GM19025 (cell line): ENCODE measurements at regions not wholly inside any gene's neighbourhood (a gene's known extent, or its start where the extent isn't known, plus 50 kb on each side); places are given as distances from the start of the nearest gene placed in this dataset.

Source experiments
- ATAC-seq: cut with Tn5 transposase; IDR thresholded peaks from one replicate; pipeline ENCODE4 v1.9.1; 2021; ENCODE audit warnings: mild to moderate bottlenecking, low read depth, moderate library complexity; ENCODE audit not compliant: unreplicated experiment

DNA sequence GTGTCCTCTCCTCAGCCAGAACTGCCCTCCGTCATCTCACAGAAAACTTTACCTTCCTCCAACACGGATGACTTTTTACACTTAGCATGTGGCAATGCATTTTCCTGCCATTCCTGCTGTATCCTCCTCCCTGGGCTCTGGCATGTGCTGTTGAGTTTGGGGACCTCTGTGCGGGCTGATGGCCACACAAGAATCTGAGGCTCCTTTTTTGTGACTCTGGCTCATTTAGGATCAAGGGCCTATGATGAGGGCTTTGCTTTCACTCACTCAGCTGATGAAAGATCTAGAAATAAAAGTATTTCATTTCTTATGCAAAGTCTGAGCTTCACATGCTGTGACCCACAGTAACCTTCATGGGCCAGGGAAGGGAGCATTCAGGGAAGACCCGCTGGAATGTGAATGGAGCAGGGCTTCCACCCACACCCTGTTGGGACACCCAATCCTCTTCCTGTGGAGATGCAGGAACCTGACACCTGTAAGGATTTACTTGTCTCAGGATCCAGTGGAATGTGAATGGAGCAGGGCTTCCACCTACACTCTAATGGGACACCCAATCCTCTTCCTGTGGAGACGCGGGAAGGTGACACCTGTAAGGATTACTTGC is 500.3 kb upstream of the MKI67 start:
- no peak for ATAC-seq

DNA sequence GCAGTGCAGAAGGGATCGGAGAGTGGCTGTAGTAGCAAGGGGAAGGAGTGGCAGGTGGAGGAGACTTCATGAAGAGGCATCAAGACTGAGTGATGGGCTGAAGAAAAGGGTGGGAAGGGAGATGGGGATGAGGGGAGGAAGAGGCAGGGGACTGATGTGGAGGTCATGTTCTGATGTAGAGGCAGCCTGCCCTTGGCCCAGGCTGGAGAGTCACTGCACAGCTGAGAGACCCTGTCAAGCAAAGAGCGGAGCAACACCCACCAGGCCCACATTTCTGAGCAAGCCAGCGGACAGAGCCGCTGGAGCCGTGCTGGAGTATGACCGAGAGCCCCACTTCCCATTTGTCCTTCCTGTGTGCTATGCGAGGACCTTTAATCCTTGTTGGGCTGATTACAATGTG is 501.6 kb upstream of the MKI67 start:
- no peak for ATAC-seq

DNA sequence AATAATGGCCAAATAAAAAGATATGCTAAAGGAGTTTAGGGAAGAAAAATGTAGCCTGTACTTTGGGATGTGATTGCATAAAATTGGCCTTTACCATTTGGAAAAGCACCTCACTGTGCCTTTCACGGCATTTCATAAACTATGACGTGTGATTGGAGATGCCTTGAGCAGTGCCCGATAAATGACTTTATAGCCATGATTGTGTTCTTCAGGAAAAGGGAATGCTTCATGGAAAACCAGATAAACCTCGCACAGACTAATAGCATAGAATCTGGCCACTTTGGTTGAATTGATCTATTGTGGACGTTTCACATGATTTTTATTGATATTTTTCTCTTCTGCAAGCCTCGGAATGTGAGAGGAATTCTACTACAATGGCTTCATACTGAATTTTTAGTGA is 502.0 kb upstream of the MKI67 start:
- no peak for ATAC-seq

DNA sequence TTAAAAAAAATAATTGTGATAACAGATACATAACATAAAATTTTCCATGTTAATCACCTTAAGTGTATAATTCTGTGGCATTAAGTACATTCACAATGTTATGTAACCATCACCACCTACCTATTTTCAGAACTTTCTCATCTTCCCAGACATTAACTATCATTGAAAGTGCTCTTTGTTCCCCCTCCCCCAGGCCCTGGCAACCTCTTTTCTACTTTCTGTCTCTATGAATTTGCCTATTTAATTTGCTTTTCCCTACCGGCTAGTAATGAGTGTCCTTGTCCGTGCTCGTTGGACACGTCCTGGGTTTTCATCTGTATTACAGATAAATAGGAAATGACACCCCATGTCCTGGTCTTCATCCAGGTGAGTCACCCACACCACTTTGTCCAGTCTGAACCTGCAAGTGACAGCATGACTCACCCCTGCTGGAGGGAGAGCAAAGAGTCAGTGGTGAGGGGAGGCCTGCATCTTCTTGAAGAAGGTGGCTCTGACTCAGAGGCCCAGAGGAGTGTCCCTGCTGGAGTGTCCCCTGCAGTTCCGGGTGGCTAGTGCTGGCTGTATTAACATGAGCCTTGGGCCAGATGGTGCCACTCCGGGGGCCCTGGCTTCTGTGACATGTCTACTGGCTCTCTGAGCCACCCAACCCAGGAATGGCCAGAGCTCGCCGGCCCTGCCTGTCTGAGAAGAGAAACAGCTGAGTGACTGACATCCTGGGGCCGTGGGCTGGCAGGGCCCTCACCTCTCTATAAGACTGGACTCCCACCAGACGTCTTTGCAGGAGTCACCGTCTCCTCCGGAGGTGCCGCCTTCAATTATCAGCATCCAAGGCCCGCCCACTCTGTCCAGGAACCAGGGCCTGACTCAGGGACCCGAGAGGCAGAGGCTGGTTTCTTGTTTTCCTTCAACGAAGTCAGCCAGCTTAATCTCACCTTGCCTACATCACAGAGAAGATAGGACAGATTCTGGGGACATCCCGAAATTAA is 503.2 kb upstream of the MKI67 start:
- no peak for ATAC-seq

DNA sequence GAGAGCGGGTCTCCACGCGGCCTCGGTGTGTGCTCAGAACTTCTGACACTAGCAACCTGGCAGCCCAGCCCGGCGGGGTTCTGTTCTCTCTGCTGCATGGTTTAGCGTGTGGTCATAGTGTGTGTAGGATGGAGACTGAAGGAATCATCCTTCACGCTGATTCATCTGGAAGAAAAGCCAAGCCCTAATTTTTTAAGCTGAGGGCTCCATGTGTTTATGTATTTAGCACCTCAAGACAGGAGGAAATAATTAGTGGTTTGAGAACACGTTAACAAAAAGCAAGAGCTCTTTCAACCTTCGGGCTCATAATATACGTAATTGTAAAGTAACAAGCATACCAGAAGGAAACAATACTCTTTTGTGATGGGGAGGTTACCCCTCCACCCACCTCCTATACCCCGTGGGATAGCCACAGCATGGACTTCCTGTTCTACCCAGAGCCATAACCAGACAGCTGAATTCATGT is 504.6 kb upstream of the MKI67 start:
- ATAC-seq, result no peak

DNA sequence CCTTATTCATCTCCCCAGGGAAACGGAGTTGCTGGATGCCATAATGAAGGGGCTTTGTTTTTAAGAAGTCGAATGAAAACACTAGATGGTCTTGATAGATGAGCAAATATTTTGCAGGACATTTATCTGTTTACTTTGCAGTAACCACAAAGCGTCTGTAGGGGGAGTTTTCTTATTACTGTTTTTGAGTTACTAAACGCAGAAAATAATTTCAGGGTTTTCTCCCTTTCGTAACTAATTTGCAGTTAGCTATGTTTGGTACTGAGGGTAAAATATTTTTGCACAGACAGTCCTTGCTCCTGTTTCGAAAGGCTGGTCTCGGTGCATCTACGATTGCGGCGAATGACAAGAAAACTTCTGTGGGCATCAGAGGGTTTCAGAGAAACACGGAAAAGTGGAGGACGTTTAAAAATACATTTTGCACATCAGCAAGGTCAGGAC is 505.6 kb upstream of the MKI67 start:
- ATAC-seq, result no peak

DNA sequence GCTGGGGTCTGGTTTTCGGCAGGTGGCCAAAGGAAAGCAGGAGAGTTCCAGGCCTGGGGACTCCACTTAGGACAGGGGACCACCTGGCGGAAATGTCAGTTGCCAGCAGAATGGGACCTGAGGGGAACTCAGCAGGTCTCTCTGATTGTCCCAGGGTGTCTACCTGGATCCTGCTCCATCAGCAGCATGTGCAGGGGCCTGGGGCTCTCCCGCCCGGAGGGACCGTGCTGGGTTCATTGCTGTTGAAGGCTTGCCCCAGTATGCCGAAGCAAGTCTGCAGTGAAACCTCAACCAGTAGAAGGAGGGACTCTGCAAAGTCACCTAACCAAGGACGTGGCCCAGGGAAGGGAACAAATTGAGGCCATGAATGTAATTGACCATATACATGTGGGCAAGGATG is 506.5 kb upstream of the MKI67 start:
- no peak for ATAC-seq

DNA sequence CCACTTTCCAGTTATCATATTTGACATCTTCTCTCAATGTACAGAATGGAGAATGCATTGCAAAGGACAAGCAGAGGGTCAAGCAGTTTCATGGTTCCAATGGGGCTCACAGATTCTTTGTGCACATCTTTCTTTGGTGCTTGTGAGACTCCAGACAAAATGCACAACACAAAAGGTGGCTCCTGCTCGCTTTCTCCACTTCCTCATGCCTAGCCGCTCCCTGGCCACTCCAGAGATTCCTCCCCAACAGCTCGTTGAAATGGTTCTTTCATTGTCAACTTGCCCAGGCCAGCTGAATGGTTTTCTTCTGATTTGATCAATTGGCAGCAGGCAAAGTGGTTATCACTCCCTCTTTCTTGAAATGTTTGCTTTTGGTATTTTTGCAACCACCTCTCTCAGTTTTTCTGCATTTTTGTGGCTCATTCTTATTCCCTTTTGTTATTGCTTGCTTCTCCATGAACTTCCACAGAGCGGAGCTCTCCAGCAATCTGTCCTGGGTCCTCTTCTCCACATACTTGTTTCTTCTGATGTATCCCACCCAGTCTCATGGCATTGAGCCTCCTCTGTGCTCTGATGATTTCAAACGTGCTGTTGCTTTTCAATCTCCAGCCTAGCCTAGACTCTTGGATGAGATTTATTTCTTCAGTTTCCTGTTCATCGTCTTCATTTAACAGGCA is 507.8 kb upstream of the MKI67 start:
- ATAC-seq, result no peak

DNA sequence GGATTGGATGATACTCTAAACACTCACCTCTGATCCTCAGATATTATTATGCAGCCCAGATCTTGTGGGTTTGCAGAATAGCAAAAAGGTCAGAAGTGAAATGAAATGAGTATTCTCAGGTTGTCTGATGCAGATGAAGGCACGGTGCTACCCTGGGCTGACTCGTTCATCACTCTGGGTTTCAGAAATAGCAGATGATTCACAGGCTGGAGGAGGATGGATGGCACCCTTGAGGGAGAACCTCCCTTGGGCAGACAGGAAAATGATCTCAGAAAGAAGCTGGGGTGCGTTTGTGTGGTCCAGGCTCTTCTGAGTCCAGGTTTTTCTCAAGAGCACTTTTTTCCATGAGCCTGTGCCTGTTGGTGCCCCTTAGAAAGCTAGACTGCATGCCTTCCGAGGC is 515.8 kb upstream of the MKI67 start:
- ATAC-seq, result no peak

DNA sequence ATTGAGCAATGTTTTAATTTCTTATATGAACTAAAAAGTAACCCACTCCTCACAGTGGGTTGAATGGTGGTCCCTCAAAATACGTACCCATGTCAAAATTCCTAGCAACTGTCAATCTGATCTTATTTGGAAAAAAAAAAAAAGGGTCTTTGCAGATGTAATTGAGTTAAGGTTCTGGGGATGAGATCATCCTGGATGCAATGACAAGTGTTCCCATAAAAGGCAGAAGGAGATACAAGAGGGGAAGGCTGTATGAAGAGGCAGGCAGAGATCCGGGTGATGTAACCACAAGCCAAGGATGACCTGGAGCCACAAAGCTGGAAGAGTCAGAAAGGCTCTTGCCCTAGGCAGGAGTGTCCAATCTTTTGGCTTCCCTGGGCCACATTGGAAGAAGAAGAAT is 516.3 kb upstream of the MKI67 start:
- ATAC-seq, result no peak

DNA sequence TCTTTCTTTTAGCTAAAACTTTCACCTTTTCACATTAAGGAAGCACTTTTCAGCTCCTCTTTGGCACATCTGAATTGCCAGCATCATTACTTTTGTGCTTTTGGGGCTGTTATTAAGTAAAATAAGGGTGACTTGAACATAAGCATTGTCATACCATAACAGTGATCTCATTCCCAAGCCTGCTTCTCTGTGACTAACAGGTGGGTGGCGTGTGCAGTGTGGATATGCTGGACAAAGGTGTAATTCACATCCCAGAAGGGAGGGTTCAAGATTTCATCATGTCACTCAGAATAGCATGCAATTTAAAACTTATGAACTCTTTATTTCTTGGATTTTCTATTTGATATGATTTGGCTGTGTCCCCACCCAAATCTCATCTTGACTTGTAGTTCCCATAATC is 517.4 kb upstream of the MKI67 start:
- no peak for ATAC-seq

DNA sequence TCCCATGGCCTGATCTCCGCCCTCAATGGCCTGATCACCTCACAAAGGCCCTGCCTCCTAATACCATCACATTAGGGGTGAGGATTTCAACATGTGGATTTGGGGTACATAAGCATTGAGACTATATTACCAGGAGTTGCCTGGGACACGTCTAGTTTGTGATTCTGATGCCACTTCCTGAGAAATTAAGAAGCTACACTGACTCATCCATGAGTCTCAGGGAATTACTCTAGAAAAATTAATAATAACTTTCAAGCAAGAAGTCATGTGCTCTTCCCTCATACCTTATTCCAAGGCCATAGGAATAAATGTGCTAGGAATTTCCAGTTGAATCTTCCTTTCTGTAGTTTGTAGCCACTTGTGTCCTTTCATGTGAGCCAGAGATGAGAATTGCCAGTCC is 519.3 kb upstream of the MKI67 start:
- ATAC-seq, result no peak

DNA sequence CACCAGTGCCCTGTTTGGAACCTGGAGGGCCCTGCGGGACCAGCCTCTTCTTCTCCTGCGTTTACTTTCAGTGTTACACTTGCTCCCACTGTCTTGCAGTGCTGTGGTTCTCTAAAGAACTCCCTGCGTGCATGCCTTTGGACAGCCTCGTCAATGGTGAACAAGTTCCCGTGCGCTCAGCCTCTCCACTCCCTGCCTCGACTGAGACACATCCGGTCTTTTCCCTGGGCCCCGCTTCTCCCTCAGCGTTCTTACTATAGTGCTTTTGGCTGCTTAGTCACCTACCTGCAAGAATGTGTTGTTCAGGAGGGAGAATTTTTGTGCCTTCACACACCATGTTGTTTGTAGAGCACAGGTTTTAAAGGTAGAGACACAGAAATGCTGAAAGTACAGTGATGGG is 520.7 kb upstream of the MKI67 start:
- no peak for ATAC-seq

DNA sequence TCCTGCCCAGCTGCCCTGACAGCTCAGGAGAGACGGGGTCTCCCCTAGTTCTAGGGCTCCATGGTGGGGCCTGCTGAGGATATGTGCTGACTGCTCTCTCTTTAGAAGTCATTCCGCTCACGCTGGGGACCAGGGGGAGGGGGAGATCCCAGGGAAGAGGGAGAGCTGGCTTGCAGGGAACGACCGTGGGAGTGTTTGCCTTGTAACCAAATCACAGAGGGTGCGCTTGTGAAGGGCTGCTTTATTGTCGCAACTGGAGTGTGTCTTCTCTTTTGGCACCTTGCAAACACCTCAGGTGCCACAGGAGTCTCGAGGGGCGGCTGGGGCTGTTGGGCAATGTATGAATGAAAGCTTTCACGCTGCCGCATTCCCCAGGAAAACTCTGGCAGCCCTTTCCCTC is 531.3 kb upstream of the MKI67 start:
- ATAC-seq, result no peak

DNA sequence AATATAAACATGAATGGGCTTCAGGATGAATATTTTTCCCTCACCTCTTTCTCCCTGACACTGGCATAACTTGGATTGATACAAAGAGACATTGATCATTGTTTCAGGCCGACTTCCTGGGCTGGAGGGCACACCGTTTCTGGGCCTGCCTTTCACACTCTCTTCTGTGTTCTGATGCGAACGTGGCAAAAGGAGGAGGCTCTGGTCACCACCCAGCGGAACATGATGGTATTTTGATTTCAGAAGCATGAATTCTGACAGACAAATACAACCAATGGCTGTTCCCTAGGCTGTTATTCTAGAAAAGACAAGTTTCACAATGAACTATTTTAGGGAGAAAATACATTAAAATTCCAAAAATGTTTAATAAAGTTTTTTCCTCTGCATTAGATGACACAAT is 534.5 kb upstream of the MKI67 start:
- no peak for ATAC-seq

DNA sequence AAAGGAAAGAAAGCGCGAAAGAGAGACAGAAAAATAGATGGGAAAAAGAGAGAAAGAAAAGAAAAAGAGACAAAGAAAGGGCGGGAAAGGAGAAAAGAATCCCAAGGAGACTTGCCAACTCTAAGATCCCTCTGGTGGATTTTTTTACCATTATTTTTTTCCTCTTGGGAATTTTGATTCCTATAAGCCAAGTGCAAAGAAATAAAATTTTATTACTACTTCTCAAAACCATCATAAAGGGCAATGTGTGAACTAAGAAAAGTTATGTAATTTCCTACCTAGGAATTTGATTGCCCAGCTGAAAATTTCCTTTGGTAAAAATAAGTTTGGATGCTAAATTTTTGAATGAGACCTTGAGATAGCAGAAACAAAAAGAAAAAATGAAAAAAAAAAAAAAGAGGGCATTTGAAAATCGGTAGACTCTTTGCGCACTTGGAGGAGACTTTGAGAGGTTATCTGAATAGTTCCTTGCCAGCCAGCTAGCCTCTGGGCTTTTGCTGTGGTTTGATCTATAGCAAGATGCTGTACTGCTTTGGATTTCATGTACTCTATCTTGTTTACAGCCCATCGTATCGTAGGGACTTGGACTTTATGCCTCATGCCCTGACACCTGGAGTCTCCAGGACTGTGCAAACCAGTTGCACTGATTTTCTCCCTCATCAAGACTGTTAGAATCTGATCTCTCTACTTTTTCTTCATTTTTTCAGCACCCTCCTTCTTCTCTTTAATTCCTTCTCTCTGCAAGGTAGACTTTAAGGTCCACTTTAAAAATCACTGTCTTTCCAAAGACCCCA is 535.4 kb upstream of the MKI67 start:
- no peak for ATAC-seq

DNA sequence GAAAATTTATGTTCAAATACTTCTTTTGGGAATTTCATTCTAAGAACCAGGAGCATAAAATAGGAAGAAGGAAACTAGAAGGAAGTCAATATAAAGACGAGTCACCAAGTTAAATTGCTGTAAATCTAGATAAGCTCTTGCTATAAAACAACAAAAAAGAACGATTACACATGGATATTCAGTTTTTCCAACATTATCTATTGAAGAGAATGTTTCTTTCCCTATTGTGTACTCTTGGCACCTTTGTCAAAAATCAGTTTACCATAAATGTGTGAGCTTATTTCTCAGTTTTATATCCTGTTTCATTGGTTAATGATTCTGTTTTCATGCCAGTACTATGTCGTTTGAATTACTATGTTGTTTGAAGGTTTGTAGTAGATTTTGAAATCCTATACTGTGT is 536.3 kb upstream of the MKI67 start:
- no peak for ATAC-seq

DNA sequence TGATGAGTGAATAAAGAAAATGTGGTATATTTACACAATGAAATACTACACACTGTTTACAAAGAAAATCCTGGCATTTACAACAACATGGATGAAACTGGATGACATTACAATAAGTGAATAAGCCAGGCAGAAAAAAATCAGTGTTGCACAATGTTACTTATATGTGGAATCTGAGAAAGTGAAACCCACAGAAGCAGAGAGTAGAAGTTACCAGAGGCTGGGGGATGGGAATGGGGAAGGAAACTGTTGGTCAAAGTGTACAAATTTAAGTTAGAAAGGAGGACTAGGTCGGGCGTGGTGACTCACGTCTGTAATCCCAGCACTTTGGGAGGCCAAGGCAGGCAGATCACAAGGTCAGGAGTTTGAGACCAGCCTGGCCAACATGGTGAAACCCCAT is 538.5 kb upstream of the MKI67 start:
- ATAC-seq, result no peak

DNA sequence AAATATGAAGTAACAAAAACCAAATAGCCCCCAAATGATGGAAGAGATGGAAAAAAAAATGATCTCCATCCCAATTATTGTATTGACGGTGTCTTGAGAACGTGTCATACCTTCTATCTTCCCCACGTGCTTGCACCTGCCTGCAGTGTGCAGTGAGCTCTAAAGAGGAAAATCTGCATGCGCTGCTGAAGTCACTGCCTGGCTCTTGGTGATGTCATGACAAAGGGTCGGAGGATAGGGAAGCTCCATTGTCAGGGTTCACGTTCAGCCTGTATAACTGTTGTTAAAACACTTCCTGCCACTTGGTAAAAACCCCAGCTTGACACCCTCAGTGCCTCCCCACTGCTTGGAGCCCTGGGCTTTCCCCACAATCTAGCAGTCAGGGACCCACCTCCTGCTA is 549.2 kb upstream of the MKI67 start:
- no peak for ATAC-seq

DNA sequence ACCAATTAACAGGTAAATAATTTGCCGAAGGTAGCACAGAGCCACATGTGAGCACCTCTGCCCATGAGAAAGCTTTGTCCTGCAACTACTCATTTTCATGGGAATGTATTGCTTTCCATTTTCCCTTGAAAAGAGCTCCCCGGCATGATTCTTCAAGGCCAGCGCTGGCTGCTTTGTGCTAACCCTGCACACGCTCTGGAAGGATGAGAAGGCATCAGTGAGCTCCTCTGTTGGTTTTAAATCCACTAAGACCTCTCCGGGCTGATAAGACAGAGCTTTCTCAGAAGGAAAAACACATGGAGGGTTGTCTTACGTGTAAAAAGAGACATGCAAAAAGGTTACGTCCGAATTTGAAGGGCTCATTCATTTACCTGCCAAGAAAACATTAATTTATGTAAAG is 553.9 kb upstream of the MKI67 start:
- no peak for ATAC-seq

DNA sequence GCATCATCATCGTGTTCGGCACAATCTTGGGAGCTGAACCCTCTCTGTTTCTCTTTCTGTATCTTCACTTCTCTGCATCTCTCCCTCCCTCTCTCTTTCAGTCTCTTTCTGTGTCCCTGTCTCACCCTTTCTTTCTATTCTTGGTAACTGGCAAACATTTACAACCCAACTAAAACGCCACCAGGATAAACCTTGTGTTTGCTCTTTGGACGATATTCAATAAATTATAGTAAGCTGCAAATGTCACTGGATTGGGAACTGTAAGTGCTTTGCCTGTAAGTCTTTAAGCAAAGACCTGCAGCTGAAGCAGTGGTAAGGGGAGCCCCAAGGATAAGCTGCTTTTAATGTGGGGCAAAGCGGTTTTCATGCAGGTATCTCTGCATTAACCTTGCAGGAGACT is 558.0 kb upstream of the MKI67 start:
- no peak for ATAC-seq
